GM12865 (cell line): ENCODE measurements at regions not wholly inside any gene's neighbourhood (a gene's known extent, or its start where the extent isn't known, plus 50 kb on each side); places are given as distances from the start of the nearest gene placed in this dataset.

ENCODE experiments used
- DNase-seq: peaks from one replicate; pipeline ENCODE4 v3.0.0; 2010; ENCODE audit warnings: low read depth
- H3K4me3 ChIP-seq: 2 replicates; pipeline ENCODE4 v1.5.1; 2011; ENCODE audit warnings: mild to moderate bottlenecking, low read depth, low read length, control low read depth
- CTCF ChIP-seq: IDR thresholded peaks from 2 replicates; pipeline ENCODE4 v1.5.1; 2011; ENCODE audit warnings: low read length, control low read depth, low read depth, inconsistent platforms; ENCODE audit not compliant: insufficient read depth; ENCODE audit errors: missing control alignments

DNA sequence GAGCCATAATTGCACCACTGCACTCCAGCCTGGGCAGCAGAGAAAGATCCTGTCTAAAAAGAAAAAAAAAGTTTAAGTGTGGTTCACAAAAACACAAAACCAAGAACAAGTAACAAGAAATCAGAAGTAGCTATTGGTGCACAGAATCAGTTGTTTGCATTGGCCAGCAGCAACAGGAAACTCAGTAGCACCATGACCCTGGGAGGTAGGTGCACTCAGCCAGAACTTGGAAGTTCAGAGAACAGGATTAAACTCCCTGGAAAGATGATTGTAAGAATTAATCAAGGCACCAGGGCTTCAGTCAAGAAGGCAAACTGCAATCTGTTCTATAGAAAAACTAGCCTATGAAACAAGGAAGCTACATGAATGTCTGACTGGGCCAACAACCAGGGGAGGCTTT, 267.9 kb downstream of the COL12A1 start:
- DNase-seq: no peak
- no peak overlapping the region for H3K4me3 ChIP-seq
- no peak for TF ChIP-seq CTCF

DNA sequence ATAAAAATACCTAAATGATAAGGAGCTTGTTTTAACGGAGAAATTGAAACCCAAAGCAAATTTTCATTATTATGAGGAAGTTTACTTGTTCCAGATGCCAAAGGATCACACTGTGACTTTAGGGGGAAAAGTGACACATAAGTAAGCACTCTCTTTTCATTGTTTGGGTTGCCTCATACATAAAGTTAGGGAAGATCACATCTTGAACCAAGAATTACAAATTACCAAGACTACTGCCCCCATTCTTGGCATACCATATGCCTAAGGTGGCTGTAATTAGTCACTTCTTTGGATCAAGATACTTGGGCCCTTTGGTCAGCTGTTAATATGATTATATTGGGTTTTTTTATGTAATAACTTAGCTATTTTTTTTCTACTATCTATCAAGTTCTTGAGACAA, 269.0 kb downstream of the COL12A1 start:
- no peak overlapping the region for H3K4me3 ChIP-seq
- no peak for TF ChIP-seq CTCF
- DNase-seq: no peak

DNA sequence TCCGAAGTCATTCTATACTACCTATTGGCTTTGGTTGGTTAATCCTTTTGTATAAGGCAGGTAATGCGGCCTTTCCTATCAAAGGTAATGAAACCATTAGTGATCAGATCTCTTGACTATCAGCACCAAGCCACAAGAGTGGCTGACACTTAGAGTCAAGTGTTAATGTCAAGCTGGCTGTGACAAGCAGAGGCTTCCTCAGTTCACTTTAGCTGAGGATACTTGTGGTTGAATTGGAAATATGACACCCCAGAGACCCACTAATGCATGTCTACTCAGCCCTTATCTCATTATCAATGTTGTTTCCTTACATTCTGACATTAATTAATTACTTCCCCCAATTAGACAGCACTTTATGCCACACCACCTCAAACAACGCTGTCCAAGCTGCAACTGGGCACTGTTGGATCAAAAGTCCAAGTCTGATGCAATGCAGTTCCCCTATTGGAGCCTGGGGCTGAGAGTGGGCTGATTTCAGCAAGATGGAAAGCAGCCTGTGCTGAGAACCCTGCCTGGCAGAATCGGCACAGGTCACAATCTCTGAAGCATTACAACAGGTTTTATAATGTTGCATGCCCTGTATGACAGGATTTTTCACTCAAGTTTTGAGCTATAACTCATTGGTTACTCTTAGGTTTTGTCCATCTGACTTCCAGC, 273.5 kb downstream of the COL12A1 start:
- TF ChIP-seq CTCF: no peak
- no peak for DNase-seq
- H3K4me3 ChIP-seq: no peak overlapping the region

DNA sequence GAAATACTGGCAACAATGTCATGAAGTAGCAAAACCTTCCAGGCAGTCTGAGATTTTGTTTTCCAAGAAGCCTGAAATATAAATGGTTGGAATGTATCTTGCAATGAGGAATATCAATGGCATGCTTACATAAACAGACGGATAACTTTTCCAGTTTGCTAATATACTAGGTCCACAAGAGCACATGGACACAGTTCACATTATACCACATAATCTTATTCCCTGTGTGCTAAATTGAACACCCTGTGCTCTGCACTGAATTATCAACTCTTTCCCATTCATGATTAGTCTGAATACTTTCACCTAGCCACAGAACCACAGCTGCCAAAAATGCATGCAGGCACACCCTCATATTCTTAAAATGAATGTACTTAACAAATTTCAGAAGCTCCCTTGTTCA, 274.3 kb downstream of the COL12A1 start:
- H3K4me3 ChIP-seq: no peak overlapping the region
- DNase-seq: no peak
- TF ChIP-seq CTCF: no peak

GRCh38 chr6:74928203-74928602, 277.6 kb downstream of the COL12A1 start:
- no peak overlapping the region for H3K4me3 ChIP-seq
- no peak for DNase-seq
- TF ChIP-seq CTCF: no peak

- TF ChIP-seq CTCF: no peak
- H3K4me3 ChIP-seq: no peak overlapping the region
Observed at GRCh38 chr6:74927299-74927698, 278.6 kb downstream of the COL12A1 start.

DNA sequence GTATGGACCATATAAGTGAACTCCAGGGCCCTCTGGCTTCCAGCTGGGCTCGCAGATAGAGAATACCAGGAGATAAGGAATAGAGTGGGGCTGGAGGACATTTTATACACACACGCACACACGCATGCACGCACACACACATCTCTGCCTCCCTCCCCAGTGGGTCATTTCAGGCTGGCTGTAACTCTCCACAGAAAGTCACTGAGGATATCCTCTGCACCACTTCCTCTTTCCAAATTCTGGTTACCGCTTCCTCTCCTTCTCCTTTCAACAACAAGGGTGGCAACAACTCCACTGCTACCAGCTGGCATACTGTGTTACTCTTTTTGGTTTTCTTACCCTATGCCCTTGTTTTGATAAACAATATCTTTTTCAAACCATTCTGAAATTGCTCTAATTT, 280.2 kb downstream of the COL12A1 start:
- H3K4me3 ChIP-seq: no peak overlapping the region
- no peak for TF ChIP-seq CTCF
- peak; percentile 24 for DNase-seq

More at GRCh38 chr6:74927299-74927698, 278.6 kb downstream of the COL12A1 start:
- DNase-seq: no peak
